ENCODE measurements at regions not wholly inside any gene's neighbourhood (a gene's known extent, or its start where the extent isn't known, plus 50 kb on each side); places are given as distances from the start of the nearest gene placed in this dataset.

DNA sequence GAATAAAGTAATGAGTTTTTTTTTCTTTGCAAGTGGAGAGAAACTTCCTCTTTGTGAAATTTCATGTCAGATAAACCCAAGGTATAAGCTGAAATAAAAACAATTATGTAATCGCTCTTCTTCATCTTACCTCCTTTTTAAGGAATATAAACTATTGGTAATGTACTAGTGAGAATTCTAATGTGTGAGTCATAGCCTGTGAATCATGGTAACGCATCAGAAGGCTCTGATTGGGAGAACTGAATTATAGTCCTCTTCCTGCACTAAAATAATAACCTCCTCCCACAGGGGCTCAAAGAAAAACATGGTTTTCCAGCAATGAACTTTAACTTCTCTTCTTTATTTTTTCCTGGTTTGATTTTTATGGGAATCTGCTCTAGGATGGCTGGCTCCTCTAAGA is 57.1 kb upstream of the COX20 start:
- no peaks in the 10 kb centered on the region for H3K27me3 ChIP-seq (ENCODE audit: control insufficient read depth in 2 of 2, insufficient read depth in 2 of 2, low read length in 2 of 2)
- WGBS (ENCODE audit: insufficient coverage) = no CpG with 5 or more reads among the region's 2 CpGs
- Mint-ChIP-seq H3K36me3 (no peaks in the 10 kb centered on the region), H3K9me3 (peaks cover 0 to 6% (median 0%) of the 10 kb centered on the region in 7 donors), H3K4me1 (no peaks in the 10 kb centered on the region), H3K4me3 (no peak overlapping the region), H3K27me3 (ENCODE audit: low read depth in 3 of 3) (peaks cover 1 to 4% (median 2%) of the 10 kb centered on the region in 3 donors), H3K27ac (no peak overlapping the region)
- H3K36me3 ChIP-seq (replicated peaks in 1 of 2; ENCODE audit: control insufficient read depth in 1 of 2, insufficient read depth in 2 of 2, low read length in 2 of 2) = no peaks in the 10 kb centered on the region
- H3K9ac ChIP-seq (ENCODE audit: insufficient read depth, low read length, poor library complexity, severe bottlenecking) = no peak overlapping the region
- no peak overlapping the region for H2AFZ ChIP-seq (ENCODE audit: insufficient read depth, low read depth, low read length, poor library complexity, severe bottlenecking)
- peak in 2 of 3 donors; percentile 4 to 39 for DNase-seq
- intact Hi-C loops (cut with micrococcal nuclease) = no loop called here
- no peak overlapping the region for H3K4me3 ChIP-seq (replicated peaks in 1 of 3; ENCODE audit: low read depth in 2 of 3, low read length in 3 of 3)
- no peaks in the 10 kb centered on the region for H4K20me1 ChIP-seq (ENCODE audit: insufficient read depth, low read length)
- no peak overlapping the region for H3K4me2 ChIP-seq (replicated peaks; ENCODE audit: extremely low read depth, low read length, poor library complexity, severe bottlenecking)
- no peaks in the 10 kb centered on the region for H3K79me2 ChIP-seq (ENCODE audit: insufficient read depth, low read length)
- H3K9me3 ChIP-seq (replicated peaks in 1 of 2; ENCODE audit: control insufficient read depth in 1 of 2, insufficient read depth in 1 of 2, low read length in 2 of 2) = no peaks in the 10 kb centered on the region
- H3K27ac ChIP-seq (ENCODE audit: low read depth in 1 of 2, low read length in 2 of 2) = no peak overlapping the region
- H3K4me1 ChIP-seq (ENCODE audit: control insufficient read depth in 1 of 2, insufficient read depth in 2 of 2, low read length in 2 of 2) = no peaks in the 10 kb centered on the region
- TF ChIP-seq CTCF (IDR thresholded peaks at IDR 0.05) = no peak

DNA sequence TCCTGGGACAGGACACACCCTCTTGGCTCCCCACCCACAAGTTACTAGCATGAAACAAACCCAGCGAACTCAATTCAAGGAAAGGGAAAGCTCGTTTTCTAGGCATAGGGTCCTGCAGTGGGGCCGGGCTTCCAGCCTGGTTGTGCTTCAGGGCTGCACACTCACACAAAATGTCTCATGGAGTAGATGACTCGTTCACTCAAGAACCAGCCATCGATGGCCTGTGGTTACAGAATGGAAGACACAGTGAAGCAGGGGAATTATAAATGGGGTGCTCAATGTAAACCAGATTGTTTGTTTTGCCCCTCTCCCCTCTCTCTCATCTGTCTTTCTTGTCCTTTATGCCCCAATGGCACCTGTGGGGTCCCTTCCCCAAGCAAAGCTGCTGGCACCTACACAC is 56.0 kb upstream of the COX20 start:
- H4K20me1 ChIP-seq (ENCODE audit: insufficient read depth, low read length) = no peaks in the 10 kb centered on the region
- WGBS (ENCODE audit: insufficient coverage) = 93% methylated on average over 3 of the region's 5 CpGs
- no peak for DNase-seq
- TF ChIP-seq CTCF (IDR thresholded peaks at IDR 0.05) = no peak
- H3K27ac ChIP-seq (ENCODE audit: low read depth in 1 of 2, low read length in 2 of 2) = no peak overlapping the region
- no peak overlapping the region for H3K9ac ChIP-seq (ENCODE audit: insufficient read depth, low read length, poor library complexity, severe bottlenecking)
- no peak overlapping the region for H2AFZ ChIP-seq (ENCODE audit: insufficient read depth, low read depth, low read length, poor library complexity, severe bottlenecking)
- Mint-ChIP-seq H3K27me3 (ENCODE audit: low read depth in 3 of 3) (peaks cover 1 to 4% (median 2%) of the 10 kb centered on the region in 3 donors), H3K9me3 (peaks cover 0 to 6% (median 0%) of the 10 kb centered on the region in 7 donors), H3K36me3 (no peaks in the 10 kb centered on the region), H3K4me3 (no peak overlapping the region), H3K4me1 (no peaks in the 10 kb centered on the region), H3K27ac (peak overlapping the region in 2 of 7 donors; percentile 13 to 65)
- no peaks in the 10 kb centered on the region for H3K9me3 ChIP-seq (replicated peaks in 1 of 2; ENCODE audit: control insufficient read depth in 1 of 2, insufficient read depth in 1 of 2, low read length in 2 of 2)
- H3K4me3 ChIP-seq (replicated peaks in 1 of 3; ENCODE audit: low read depth in 2 of 3, low read length in 3 of 3) = no peak overlapping the region
- no peaks in the 10 kb centered on the region for H3K79me2 ChIP-seq (ENCODE audit: insufficient read depth, low read length)
- H3K4me2 ChIP-seq (replicated peaks; ENCODE audit: extremely low read depth, low read length, poor library complexity, severe bottlenecking) = no peak overlapping the region
- H3K36me3 ChIP-seq (replicated peaks in 1 of 2; ENCODE audit: control insufficient read depth in 1 of 2, insufficient read depth in 2 of 2, low read length in 2 of 2) = no peaks in the 10 kb centered on the region
- no peaks in the 10 kb centered on the region for H3K27me3 ChIP-seq (ENCODE audit: control insufficient read depth in 2 of 2, insufficient read depth in 2 of 2, low read length in 2 of 2)
- H3K4me1 ChIP-seq (ENCODE audit: control insufficient read depth in 1 of 2, insufficient read depth in 2 of 2, low read length in 2 of 2) = no peaks in the 10 kb centered on the region
- intact Hi-C loops (cut with micrococcal nuclease) = no loop called here
